HepG2 (cell line): ENCODE measurements at regions not wholly inside any gene's neighbourhood (a gene's known extent, or its start where the extent isn't known, plus 50 kb on each side); places are given as distances from the start of the nearest gene placed in this dataset.

Experiments
- ATAC-seq: fragments of 200-7000 bp; cut with Tn5 transposase; 3 replicates; pipeline ENCODE4 v1.9.1; 2020; ENCODE audit warnings: mild to moderate bottlenecking, moderate library complexity
- BruUV-seq: library from RNA; stranded (reverse); fragments of 400-500 nt; replicated peaks from 2 replicates; lab custom pipeline; 2021; lab: Mats Ljungman, UMichigan
- CTCF ChIA-PET: fragments of 300-600 bp; formaldehyde crosslinking; extraction: SDS; loops from one replicate; lab custom pipeline; 2021; ENCODE audit warnings: low total read pairs, inconsistent platforms, low intra/inter-chr PET ratio; lab: Yijun Ruan, JAX
- POLR2A ChIA-PET: fragments of 350-600 bp; sonication (Branson Sonifier 250); formaldehyde crosslinking; loops from one replicate; lab custom pipeline; 2020; ENCODE audit warnings: antibody characterized with exemption, inconsistent platforms; lab: Yijun Ruan, JAX
- DNase-seq: peaks from one replicate; pipeline ENCODE4 v3.0.0-alpha.2; 2015; ENCODE audit warnings: low spot score
- FAIRE-seq: peaks from 3 replicates; lab custom pipeline; 2011; peaks lifted over from hg19 to GRCh38; lab: Jason Lieb, UNC
- H2AFZ ChIP-seq: one replicate; pipeline ENCODE4 v1.6.1; 2011; ENCODE audit warnings: low read length, inconsistent platforms
- H3K27ac ChIP-seq: fragments of 300-600 bp; 3 replicates; pipeline ENCODE4 v1.8.0; 2011; ENCODE audit warnings: mixed run types, mild to moderate bottlenecking, mixed read lengths, low read length, inconsistent platforms; ENCODE audit not compliant: insufficient read depth; ENCODE audit errors: extremely low read length
- H3K27me3 ChIP-seq, 2 experiments: fragments of 200-600 bp in 1 of 2; 2 replicates in 1 of 2; 3 replicates in 1 of 2; pipeline versions ENCODE4 v1.6.0 to v1.8.0; 2011; ENCODE audit warnings: low read length in 2 of 2, mild to moderate bottlenecking in 2 of 2, moderate library complexity in 2 of 2, inconsistent platforms in 1 of 2; ENCODE audit not compliant: insufficient read depth in 2 of 2, control insufficient read depth in 1 of 2
- H3K36me3 ChIP-seq, 2 experiments: fragments of 200-600 bp in 1 of 2; replicated peaks in 1 of 2; 2 replicates in 1 of 2; 3 replicates in 1 of 2; pipeline versions ENCODE4 v1.5.1 to v1.8.0; 2011; ENCODE audit warnings: low read length in 2 of 2, inconsistent platforms in 1 of 2; ENCODE audit not compliant: insufficient read depth in 2 of 2, control insufficient read depth in 1 of 2
- H3K4me1 ChIP-seq: 2 replicates; pipeline ENCODE4 v1.5.1; 2012; ENCODE audit warnings: low read length, inconsistent platforms; ENCODE audit not compliant: insufficient read depth
- H3K4me2 ChIP-seq: 2 replicates; pipeline ENCODE4 v1.6.0; 2011; ENCODE audit warnings: low read depth, low read length, inconsistent platforms
- H3K4me3 ChIP-seq, 3 experiments: fragments of 200-600 bp in 1 of 3; sonication (generic), shearing (Covaris generic) in 1 of 3; replicated peaks in 1 of 3; 2 replicates each; pipeline ENCODE4 v1.5.1; 2011 to 2016; ENCODE audit warnings: low read length in 3 of 3, inconsistent platforms in 2 of 3, low read depth in 2 of 3, mild to moderate bottlenecking in 2 of 3, control low read depth in 1 of 3, mixed read lengths in 1 of 3; ENCODE audit not compliant: insufficient read depth in 1 of 3
- H3K79me2 ChIP-seq: one replicate; pipeline ENCODE4 v1.6.1; 2011; ENCODE audit warnings: low read length, inconsistent platforms; ENCODE audit not compliant: insufficient read depth
- H3K9ac ChIP-seq: 2 replicates; pipeline ENCODE4 v1.6.0; 2011; ENCODE audit warnings: mild to moderate bottlenecking, low read depth, low read length, inconsistent platforms; ENCODE audit not compliant: insufficient read depth
- H3K9me3 ChIP-seq: 2 replicates; pipeline ENCODE4 v1.5.1; 2012; ENCODE audit warnings: mild to moderate bottlenecking, low read length
- H4K20me1 ChIP-seq: 2 replicates; pipeline ENCODE4 v1.6.0; 2011; ENCODE audit warnings: inconsistent platforms, mild to moderate bottlenecking, low read length, moderate library complexity; ENCODE audit not compliant: insufficient read depth
- ARNT2 ChIP-seq: sonication (generic); formaldehyde crosslinking; IDR thresholded peaks from 2 replicates; pipeline ENCODE4 v1.8.0; 2022; ENCODE audit warnings: mild to moderate bottlenecking, low read depth, missing genetic modification reagents, moderate library complexity
- CEBPB ChIP-seq: IDR thresholded peaks from 2 replicates; pipeline ENCODE4 v1.6.1; 2011; ENCODE audit warnings: low read depth, low read length, improper control_type of control experiment, borderline replicate concordance
- MAFF ChIP-seq: IDR thresholded peaks from 2 replicates; pipeline ENCODE4 v1.6.1; 2011; ENCODE audit warnings: low read depth, low read length, improper control_type of control experiment
- MAFK ChIP-seq, 2 experiments: IDR thresholded peaks in 1 of 2; conservative IDR thresholded peaks in 1 of 2; 2 replicates each; pipeline ENCODE4 v1.6.1; 2011; ENCODE audit warnings: improper control_type of control experiment in 2 of 2, low read length in 2 of 2
- ZFP41 ChIP-seq: sonication (generic); formaldehyde crosslinking; IDR thresholded peaks from 2 replicates; pipeline ENCODE4 v1.4.0; 2020; ENCODE audit warnings: mild to moderate bottlenecking, missing genetic modification reagents, borderline replicate concordance
- ZNF770 ChIP-seq: sonication (generic); formaldehyde crosslinking; IDR thresholded peaks from 2 replicates; pipeline ENCODE4 v1.5.0; 2020; ENCODE audit warnings: mild to moderate bottlenecking, missing genetic modification reagents
- WGBS: methylation state at CpG from one replicate; pipeline ENCODE4 v1.1.6; 2017; ENCODE audit warnings: low lambda C conversion rate; 5-methylcytosine and 5-hydroxymethylcytosine counted together
- in situ Hi-C: cut with HindIII; loops from 2 replicates; pipeline ENCODE4 v1.10.0; 2017; ENCODE audit warnings: low pct_unique_long_range_greater_than_20kb; ENCODE audit not compliant: extremely low pct_ligation_motif_present
- intact Hi-C: fragments of 100-400 bp; cut with micrococcal nuclease; formaldehyde crosslinking; loops from one replicate; pipeline ENCODE4 v1.10.0; 2022; ENCODE audit not compliant: unreplicated experiment

- Histone ChIP-seq H4K20me1 (no peaks in the 10 kb centered on the region), H3K9me3 (no peaks in the 10 kb centered on the region), H3K4me2 (no peak overlapping the region), H3K27me3 (no peaks in the 10 kb centered on the region), H3K9ac (no peak overlapping the region), H3K4me3 (no peak overlapping the region), H3K79me2 (no peaks in the 10 kb centered on the region), H3K36me3 (no peaks in the 10 kb centered on the region), H3K27ac (no peak overlapping the region), H2AFZ (no peak overlapping the region), H3K4me1 (no peaks in the 10 kb centered on the region)
- intact Hi-C loops = no loop called here
- in situ Hi-C loops = no loop called here
- TF ChIP-seq ZNF770 (CRISPR knock-in tag) = no peak
- peak; percentile 42; the same call in 1 of the 2 replicates for TF ChIP-seq CEBPB
- CTCF ChIA-PET = no interaction called here
- POLR2A ChIA-PET = no interaction called here
- no peak for FAIRE-seq
- ATAC-seq = no peak
- DNase-seq = no peak
- no TSS peak for BruUV-seq
- 71% methylated on average over 2 of the region's 2 CpGs for WGBS
These were observed 120.8 kb upstream of the SULT1C3 start for GRCh38 chr2:108118996-108119395.

- H2AFZ ChIP-seq = no peak overlapping the region
- no peak overlapping the region for H3K4me2 ChIP-seq
- no peaks in the 10 kb centered on the region for H4K20me1 ChIP-seq
- intact Hi-C loops = no loop called here
- H3K9ac ChIP-seq = no peak overlapping the region
- POLR2A ChIA-PET = no interaction called here
- DNase-seq (no peak), ATAC-seq (no peak), FAIRE-seq (no peak)
- no peak overlapping the region for H3K4me3 ChIP-seq
- 10% methylated on average over 3 of the region's 3 CpGs for WGBS
- H3K9me3 ChIP-seq = no peaks in the 10 kb centered on the region
- no peaks in the 10 kb centered on the region for H3K79me2 ChIP-seq
- in situ Hi-C loops = no loop called here
- CTCF ChIA-PET = no interaction called here
- TF ChIP-seq ARNT2 (CRISPR knock-in tag) (no peak), ZFP41 (CRISPR knock-in tag) (no peak), MAFK (conservative IDR thresholded peaks at IDR 0.05 in 1 of 2, IDR thresholded peaks at IDR 0.05 in 1 of 2; ENCODE audit: low read length in 2 of 2) (peak; percentile 85 to 91), MAFF (peak; percentile 81)
- H3K4me1 ChIP-seq = no peaks in the 10 kb centered on the region
- H3K27ac ChIP-seq = no peak overlapping the region
- H3K36me3 ChIP-seq = no peaks in the 10 kb centered on the region
- H3K27me3 ChIP-seq = no peaks in the 10 kb centered on the region
- no TSS peak for BruUV-seq
These were observed 120.3 kb upstream of the SULT1C3 start for GRCh38 chr2:108119492-108119891.
